NCI-H526 (cell line): ENCODE measurements at regions not wholly inside any gene's neighbourhood (a gene's known extent, or its start where the extent isn't known, plus 50 kb on each side); places are given as distances from the start of the nearest gene placed in this dataset.
"Not testable (repeated sequence)": the region's sequence is repeated elsewhere in the genome, so short reads cannot be mapped to it uniquely, and the experiment has no call there.

Source experiments
- DNase-seq, 2 experiments: peaks; one replicate each; lab custom pipeline; 2025; lab: John Stamatoyannopoulos, UW

GRCh38 chr9:115301581-115301980 is 183.6 kb upstream of the TNC start:
- DNase-seq: no peak

- DNase-seq: no peak
Measured at GRCh38 chr9:115305543-115305942, 187.6 kb upstream of the TNC start.

GRCh38 chr9:115306865-115307264 is 188.9 kb upstream of the TNC start:
- DNase-seq: no peak

- no peak for DNase-seq
Measured at GRCh38 chr9:115313545-115313944, 195.6 kb upstream of the TNC start.

- no peak for DNase-seq
Measured at GRCh38 chr9:115326461-115326860, 208.5 kb upstream of the TNC start.

- no peak for DNase-seq
Measured at GRCh38 chr9:115327436-115328122, 209.6 kb upstream of the TNC start.

GRCh38 chr9:115328228-115328627 is 210.3 kb upstream of the TNC start:
- DNase-seq: no peak

GRCh38 chr9:115328677-115329076 is 210.7 kb upstream of the TNC start:
- DNase-seq: no peak

GRCh38 chr9:115333277-115334070 is 215.5 kb upstream of the TNC start:
- DNase-seq: no peak

- no peak for DNase-seq
Measured at GRCh38 chr9:115335439-115335838, 217.5 kb upstream of the TNC start.

GRCh38 chr9:115340314-115340713 is 222.4 kb upstream of the TNC start:
- no peak for DNase-seq

- no peak for DNase-seq
Measured at GRCh38 chr9:115341426-115341825, 223.5 kb upstream of the TNC start.

- not testable (repeated sequence) for DNase-seq
Measured at GRCh38 chr9:115347776-115348175, 229.8 kb upstream of the TNC start.

GRCh38 chr9:115348936-115349335 is 231.0 kb upstream of the TNC start:
- not testable (repeated sequence) for DNase-seq

GRCh38 chr9:115349542-115349941 is 231.6 kb upstream of the TNC start:
- no peak for DNase-seq

GRCh38 chr9:115350548-115350947 is 232.6 kb upstream of the TNC start:
- DNase-seq: no peak

- no peak for DNase-seq
Measured at GRCh38 chr9:115353681-115354080, 235.7 kb upstream of the TNC start.

- no peak for DNase-seq
Measured at GRCh38 chr9:115357821-115358220, 239.9 kb upstream of the TNC start.

GRCh38 chr9:115359017-115359780 is 241.2 kb upstream of the TNC start:
- no peak for DNase-seq

GRCh38 chr9:115360122-115360521 is 242.2 kb upstream of the TNC start:
- DNase-seq: no peak

- no peak for DNase-seq
Measured at GRCh38 chr9:115362101-115362500, 244.1 kb upstream of the TNC start.

GRCh38 chr9:115362640-115363039 is 244.7 kb upstream of the TNC start:
- DNase-seq: no peak

- DNase-seq: no peak
Measured at GRCh38 chr9:115364991-115365390, 247.0 kb upstream of the TNC start.
